ENCODE measurements at regions not wholly inside any gene's neighbourhood (a gene's known extent, or its start where the extent isn't known, plus 50 kb on each side); places are given as distances from the start of the nearest gene placed in this dataset.

DNA sequence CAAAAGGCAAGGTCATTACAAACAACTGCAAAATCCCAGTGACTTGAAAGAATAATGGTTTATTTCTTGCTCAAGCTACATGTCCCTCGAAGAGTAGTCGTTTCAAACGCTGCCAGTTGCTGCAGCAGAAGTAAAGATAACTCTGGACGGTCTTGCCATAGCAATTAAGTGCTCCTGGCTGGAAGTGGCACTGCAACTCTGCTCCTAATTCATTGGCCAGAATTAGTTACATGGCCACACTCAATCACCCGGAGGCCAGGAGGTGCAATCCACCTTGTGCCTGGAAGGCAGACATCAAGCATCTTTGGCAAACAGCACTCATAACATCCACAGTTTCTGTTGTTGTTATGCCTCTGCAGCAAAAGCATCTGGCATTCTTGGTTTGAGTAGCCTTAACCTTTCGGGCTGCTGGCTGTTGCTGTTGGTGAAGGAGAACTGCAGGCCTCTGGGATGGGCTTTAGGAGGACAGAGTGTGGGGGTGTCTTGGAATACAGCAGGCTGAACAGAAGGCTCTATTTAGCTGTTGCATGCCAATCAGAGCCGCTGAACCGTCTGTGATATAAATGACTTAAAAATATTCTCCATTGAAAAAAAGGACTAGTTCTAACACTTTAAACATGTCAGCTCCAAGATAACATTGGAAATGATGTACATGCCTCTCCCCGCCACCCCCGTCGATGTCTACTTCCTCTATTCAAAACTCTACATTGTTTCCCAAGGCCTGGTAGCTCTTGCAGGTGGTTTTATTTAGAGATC is 123.5 kb upstream of the DYRK2 start:
- Histone ChIP-seq H3K4me3 (no peak overlapping the region), H3K27me3 (replicated peaks in 1 of 2; ENCODE audit: control insufficient read depth in 2 of 2, insufficient read depth in 2 of 2, low read length in 1 of 2) (no peaks in the 10 kb centered on the region; a peak in 1 of 4 replicates), H3K4me1 (ENCODE audit: control insufficient read depth, insufficient read depth, low read length) (no peaks in the 10 kb centered on the region), H3K4me2 (ENCODE audit: control insufficient read depth, insufficient read depth) (no peak overlapping the region), H3K27ac (ENCODE audit: control insufficient read depth, insufficient read depth) (no peak overlapping the region), H3K36me3 (ENCODE audit: control insufficient read depth in 2 of 2, insufficient read depth in 2 of 2, low read length in 1 of 2) (no peaks in the 10 kb centered on the region), H2AFZ (ENCODE audit: control insufficient read depth, low read depth, low read length) (no peak overlapping the region), H3K9me3 (replicated peaks; ENCODE audit: control insufficient read depth, insufficient read depth, low read length) (no peaks in the 10 kb centered on the region), H3K9ac (ENCODE audit: control insufficient read depth, insufficient read depth, low read length) (no peak overlapping the region), H4K20me1 (ENCODE audit: control insufficient read depth, insufficient read depth) (no peaks in the 10 kb centered on the region), H3K79me2 (ENCODE audit: control insufficient read depth, insufficient read depth, low read length) (no peaks in the 10 kb centered on the region)
- ChIA-PET POLR2A (no interaction called here), RAD21 (ENCODE audit: unreplicated experiment) (interaction anchor here (0.7 kb wide), 1 partner anchor 592 kb away, joined by 3 read pairs; no protein-coding TSS in a partner anchor), SMC1A (ENCODE audit: uncharacterized antibody, unreplicated experiment) (interaction anchor here (0.9 kb wide), 1 partner anchor 418 kb away, joined by 3 read pairs; no protein-coding TSS in a partner anchor), CTCF (interaction anchor here (0.5 kb wide), 1 partner anchor 67 kb away, joined by 3 read pairs; no protein-coding TSS in a partner anchor)
- BruUV-seq (replicated peaks), result no TSS peak
- TF ChIP-seq JUNB (IDR thresholded peaks at IDR 0.05) (no peak), CBX5 (IDR thresholded peaks at IDR 0.05; ENCODE audit: low read depth) (no peak), MXI1 (IDR thresholded peaks at IDR 0.05; ENCODE audit: low read depth, low read length) (no peak), CHD1 (IDR thresholded peaks at IDR 0.05; ENCODE audit: low read depth, low read length) (no peak), E2F4 (IDR thresholded peaks at IDR 0.05; ENCODE audit: low read depth, low read length) (no peak), SUZ12 (IDR thresholded peaks at IDR 0.05; ENCODE audit: unreplicated experiment) (no peak), NR2C1 (IDR thresholded peaks at IDR 0.05) (no peak)
- TF ChIP-seq, protein P1, sequence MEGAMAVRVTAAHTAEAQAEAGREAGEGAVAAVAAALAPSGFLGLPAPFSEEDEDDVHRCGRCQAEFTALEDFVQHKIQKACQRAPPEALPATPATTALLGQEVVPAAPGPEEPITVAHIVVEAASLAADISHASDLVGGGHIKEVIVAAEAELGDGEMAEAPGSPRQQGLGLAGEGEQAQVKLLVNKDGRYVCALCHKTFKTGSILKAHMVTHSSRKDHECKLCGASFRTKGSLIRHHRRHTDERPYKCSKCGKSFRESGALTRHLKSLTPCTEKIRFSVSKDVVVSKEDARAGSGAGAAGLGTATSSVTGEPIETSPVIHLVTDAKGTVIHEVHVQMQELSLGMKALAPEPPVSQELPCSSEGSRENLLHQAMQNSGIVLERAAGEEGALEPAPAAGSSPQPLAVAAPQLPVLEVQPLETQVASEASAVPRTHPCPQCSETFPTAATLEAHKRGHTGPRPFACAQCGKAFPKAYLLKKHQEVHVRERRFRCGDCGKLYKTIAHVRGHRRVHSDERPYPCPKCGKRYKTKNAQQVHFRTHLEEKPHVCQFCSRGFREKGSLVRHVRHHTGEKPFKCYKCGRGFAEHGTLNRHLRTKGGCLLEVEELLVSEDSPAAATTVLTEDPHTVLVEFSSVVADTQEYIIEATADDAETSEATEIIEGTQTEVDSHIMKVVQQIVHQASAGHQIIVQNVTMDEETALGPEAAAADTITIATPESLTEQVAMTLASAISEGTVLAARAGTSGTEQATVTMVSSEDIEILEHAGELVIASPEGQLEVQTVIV (IDR thresholded peaks at IDR 0.05; ENCODE audit: borderline replicate concordance, partially characterized antibody), result no peak
- TF ChIP-seq, protein P2, sequence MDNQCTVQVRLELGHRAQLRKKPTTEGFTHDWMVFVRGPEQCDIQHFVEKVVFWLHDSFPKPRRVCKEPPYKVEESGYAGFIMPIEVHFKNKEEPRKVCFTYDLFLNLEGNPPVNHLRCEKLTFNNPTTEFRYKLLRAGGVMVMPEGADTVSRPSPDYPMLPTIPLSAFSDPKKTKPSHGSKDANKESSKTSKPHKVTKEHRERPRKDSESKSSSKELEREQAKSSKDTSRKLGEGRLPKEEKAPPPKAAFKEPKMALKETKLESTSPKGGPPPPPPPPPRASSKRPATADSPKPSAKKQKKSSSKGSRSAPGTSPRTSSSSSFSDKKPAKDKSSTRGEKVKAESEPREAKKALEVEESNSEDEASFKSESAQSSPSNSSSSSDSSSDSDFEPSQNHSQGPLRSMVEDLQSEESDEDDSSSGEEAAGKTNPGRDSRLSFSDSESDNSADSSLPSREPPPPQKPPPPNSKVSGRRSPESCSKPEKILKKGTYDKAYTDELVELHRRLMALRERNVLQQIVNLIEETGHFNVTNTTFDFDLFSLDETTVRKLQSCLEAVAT (IDR thresholded peaks at IDR 0.05), result no peak
- TF ChIP-seq, protein P3, sequence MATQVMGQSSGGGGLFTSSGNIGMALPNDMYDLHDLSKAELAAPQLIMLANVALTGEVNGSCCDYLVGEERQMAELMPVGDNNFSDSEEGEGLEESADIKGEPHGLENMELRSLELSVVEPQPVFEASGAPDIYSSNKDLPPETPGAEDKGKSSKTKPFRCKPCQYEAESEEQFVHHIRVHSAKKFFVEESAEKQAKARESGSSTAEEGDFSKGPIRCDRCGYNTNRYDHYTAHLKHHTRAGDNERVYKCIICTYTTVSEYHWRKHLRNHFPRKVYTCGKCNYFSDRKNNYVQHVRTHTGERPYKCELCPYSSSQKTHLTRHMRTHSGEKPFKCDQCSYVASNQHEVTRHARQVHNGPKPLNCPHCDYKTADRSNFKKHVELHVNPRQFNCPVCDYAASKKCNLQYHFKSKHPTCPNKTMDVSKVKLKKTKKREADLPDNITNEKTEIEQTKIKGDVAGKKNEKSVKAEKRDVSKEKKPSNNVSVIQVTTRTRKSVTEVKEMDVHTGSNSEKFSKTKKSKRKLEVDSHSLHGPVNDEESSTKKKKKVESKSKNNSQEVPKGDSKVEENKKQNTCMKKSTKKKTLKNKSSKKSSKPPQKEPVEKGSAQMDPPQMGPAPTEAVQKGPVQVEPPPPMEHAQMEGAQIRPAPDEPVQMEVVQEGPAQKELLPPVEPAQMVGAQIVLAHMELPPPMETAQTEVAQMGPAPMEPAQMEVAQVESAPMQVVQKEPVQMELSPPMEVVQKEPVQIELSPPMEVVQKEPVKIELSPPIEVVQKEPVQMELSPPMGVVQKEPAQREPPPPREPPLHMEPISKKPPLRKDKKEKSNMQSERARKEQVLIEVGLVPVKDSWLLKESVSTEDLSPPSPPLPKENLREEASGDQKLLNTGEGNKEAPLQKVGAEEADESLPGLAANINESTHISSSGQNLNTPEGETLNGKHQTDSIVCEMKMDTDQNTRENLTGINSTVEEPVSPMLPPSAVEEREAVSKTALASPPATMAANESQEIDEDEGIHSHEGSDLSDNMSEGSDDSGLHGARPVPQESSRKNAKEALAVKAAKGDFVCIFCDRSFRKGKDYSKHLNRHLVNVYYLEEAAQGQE (IDR thresholded peaks at IDR 0.05; ENCODE audit: low read depth, low read length), result no peak
- DNase-seq (ENCODE audit: low read depth, low spot score) (no peak), FAIRE-seq (no peak), ATAC-seq (no peak)
- 76% methylated on average over 11 of the region's 11 CpGs for WGBS (ENCODE audit: insufficient coverage, insufficient replicate concordance, low lambda C conversion rate, missing lambda C conversion rate)
- in situ Hi-C loops (cut with MboI) (no loop called here), intact Hi-C loops (cut with micrococcal nuclease; ENCODE audit: unreplicated experiment) (no loop called here)

Measured in GM12878 (cell line).